GM19468 (cell line): ENCODE measurements at regions not wholly inside any gene's neighbourhood (a gene's known extent, or its start where the extent isn't known, plus 50 kb on each side); places are given as distances from the start of the nearest gene placed in this dataset.
"Not testable (repeated sequence)": the region's sequence is repeated elsewhere in the genome, so short reads cannot be mapped to it uniquely, and the experiment has no call there.

ENCODE experiments used
- ATAC-seq: cut with Tn5 transposase; IDR thresholded peaks from one replicate; pipeline ENCODE4 v1.9.1; 2021; ENCODE audit warnings: mild to moderate bottlenecking, moderate library complexity, moderate number of reproducible peaks; ENCODE audit not compliant: unreplicated experiment; ENCODE audit errors: extremely low read depth

GRCh38 chr1:95653618-95654017 is 419.6 kb downstream of the RWDD3 start:
- no peak for ATAC-seq

DNA sequence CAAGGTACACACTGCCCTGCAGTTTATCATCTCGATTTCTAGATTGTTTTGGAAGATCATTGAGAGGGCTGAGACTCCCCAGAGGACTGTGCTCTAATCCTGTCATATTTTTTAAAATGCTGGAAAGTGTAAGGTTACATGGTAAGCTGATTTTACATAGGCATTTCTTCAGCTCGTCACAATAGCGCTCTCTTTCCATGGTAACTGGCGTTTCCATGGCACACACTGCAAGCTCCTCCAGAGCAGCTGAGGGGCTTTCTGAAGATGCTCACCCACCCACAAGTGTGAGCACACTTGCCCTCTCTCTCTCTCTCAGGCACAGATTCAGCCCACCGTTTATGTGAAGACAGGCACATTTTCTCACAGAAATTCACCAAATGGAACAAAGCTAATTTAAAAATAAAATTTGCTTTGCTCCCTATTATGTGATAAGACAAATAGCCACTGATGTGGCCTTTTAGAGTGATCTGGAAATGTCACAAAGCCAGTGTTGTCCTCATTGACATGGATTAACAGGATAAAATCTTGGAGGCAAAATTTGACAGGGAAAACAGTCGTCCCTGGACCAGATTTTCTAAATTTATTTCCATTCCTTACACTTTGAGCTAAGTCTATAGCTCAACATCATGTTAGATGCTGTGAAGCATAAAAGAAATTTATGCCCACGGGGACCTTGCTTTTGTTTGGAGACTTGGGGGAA is 421.5 kb downstream of the RWDD3 start:
- ATAC-seq = no peak

GRCh38 chr1:95657248-95657647 is 423.2 kb downstream of the RWDD3 start:
- ATAC-seq = no peak

DNA sequence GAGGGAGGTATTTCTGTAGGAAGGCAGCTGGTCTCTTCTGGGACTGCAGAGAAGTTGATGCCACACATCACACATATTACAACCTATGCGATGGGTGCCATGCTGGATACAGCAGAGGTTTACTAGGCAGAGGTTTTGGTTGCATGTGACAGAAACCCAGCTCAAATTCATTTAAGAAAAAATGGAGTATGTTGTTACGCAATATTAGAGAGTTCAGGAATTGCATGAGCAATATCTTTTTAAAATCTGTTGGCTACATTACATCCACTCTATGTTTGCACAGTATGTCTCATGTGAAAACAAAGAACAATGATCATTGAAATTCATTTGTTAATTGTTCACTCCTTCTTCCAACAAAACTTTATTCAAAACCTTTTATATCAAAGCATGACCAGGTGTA is 425.2 kb downstream of the RWDD3 start:
- ATAC-seq = no peak

- ATAC-seq = no peak
Measured at GRCh38 chr1:95659588-95659987, 425.6 kb downstream of the RWDD3 start.

DNA sequence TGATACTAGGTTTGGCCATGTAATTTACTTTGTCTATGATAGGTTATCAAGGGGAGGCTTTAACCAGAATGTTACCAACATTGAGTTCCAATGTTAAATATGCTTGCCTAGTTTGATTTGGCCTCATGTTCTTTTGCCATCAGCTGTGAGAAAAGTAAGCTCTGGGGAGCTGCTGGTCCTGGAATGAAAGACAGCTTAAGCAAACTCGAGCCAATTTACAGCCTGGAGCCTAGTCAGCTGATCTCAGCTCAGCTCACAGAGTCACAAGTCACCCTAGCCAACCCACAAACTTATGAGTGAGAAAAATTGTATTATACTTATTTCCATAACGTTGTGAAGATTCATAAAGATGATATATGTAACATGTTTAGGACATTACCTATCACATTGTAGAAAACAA is 426.7 kb downstream of the RWDD3 start:
- ATAC-seq = no peak

DNA sequence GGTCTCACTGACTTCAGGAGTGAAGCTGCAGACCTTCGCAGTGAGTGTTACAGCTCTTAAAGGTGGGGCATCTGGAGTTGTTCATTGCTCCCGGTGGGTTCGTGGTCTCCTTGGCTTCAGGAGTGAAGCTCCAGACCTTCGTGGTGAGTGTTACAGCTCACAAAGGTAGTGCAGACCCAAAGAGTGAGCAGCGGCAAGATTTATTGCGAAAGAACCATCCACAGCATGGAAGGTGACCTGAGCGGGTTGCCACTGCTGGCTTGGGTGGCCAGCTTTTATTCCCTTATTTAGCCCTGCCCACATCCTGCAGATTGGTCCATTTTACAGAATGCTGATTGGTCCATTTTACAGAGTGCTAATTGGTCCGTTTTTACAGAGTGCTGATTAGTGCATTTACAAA is 429.5 kb downstream of the RWDD3 start:
- ATAC-seq = not testable (repeated sequence)

- no peak for ATAC-seq
Measured at GRCh38 chr1:95668165-95668564, 434.2 kb downstream of the RWDD3 start.

DNA sequence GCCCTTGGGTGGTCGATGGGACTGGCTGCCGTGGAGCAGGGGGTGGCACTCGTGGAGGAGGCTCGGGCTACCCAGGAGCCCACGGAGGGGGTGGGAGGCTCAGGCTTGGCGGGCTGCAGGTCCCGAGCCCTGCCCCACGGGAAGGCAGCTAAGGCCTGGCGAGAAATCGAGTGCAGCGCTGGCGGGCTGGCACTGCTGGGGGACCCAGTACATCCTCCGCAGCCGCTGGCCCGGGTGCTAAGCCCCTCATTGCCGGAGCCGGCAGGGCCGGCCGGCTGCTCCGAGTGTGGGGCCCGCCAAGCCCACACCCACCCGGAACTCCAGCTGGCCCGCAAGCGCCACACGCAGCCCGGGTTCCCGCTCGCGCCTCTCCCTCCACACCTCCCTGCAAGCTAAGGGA is 435.6 kb downstream of the RWDD3 start:
- not testable (repeated sequence) for ATAC-seq

- no peak for ATAC-seq
Measured at GRCh38 chr1:95671098-95671497, 437.1 kb downstream of the RWDD3 start.

GRCh38 chr1:95679262-95679661 is 445.3 kb downstream of the RWDD3 start:
- no peak for ATAC-seq

GRCh38 chr1:95685081-95685480 is 451.1 kb downstream of the RWDD3 start:
- ATAC-seq = no peak

DNA sequence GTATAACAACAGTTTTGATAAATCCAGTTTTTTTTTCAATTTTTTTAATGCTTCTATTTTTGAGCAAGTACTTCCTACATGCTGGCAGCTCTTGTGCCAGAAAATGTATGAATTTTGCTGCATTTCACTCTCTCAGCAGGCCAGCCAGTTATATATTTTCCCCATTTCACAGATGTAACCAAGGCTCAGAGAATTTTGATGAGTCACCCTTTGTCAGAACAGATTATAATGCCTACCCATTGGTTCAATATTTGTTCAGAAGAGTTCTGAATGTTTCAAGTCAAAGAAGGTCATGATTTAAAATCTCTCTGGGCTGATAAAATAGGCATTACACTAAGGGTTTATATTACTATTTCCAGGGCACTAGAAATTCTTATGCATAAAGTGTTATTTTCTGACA is 452.2 kb downstream of the RWDD3 start:
- no peak for ATAC-seq

GRCh38 chr1:95699149-95699953 is 465.3 kb downstream of the RWDD3 start:
- ATAC-seq = no peak

DNA sequence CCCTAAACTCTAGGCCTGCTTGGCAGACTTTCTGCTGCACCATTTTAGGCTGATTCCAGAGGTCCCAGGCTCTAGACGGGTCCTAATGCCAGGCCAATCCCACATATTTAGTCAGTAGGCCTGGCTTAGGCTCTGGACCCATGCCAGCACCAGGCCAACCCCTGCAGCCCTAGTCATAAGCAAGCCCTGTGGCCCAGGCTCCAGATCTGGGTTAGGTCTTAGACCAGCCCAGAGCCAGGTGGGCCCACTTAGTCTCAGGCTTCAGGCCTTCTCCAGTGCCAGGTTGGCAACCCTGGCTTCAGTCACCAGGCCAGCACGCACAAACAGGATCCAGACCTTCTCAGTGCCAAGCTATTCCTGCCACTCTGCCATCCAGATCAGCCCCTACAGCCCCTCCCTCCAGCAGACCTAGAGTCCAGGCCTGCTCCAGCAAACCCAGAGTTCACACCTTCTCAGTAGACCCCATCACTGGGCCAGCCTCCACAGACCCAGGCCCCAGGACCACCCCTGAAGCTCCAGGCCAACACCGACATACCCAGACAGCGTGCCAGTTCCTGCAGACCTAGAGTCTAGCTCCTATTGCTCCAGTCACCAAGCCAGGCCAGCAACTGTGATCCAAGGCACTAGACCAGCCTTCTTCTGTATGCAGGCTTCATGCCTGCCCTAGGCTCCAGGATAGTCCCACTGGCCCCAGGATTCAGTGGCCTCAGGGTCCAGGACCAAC is 467.6 kb downstream of the RWDD3 start:
- ATAC-seq = no peak

GRCh38 chr1:95703046-95703445 is 469.0 kb downstream of the RWDD3 start:
- ATAC-seq = no peak

- no peak for ATAC-seq
Measured at GRCh38 chr1:95716097-95716496, 482.1 kb downstream of the RWDD3 start.

DNA sequence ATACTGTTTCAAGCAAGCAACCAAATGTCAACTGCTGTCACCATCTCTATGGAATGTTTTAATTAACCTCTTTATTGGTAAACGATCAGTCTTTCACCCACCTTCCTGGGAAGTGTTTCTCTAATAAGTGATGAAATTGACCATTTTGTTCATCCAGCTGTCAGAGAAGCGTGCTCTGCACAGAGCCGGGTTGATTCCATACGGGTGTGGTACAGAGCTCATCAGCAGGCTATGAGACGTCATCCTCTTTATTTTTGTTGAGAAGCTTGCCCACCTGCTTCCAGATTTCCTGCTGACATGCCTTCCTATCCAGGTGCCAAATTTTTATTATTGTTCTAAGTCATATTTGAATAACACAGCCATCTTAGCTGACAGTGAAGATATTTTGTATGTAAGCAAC is 482.5 kb downstream of the RWDD3 start:
- no peak for ATAC-seq

DNA sequence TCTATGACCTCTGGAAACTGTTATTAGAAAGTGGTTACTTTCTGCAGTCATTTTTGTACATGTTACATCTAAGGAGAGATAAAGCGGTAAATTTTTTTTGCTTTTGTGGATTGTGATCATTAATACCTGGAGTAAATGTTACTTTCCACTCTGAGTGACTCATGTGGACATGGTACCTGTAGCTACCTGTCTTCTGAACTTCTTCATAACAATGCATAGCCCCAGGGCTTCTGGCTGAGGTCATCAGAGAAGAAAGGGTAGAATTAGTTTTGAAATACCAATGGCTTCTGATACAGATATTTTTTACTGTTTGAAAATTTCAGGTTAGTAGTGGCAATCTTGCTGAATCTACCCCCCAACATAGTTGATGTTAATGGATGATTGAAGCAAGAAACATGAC is 489.3 kb downstream of the RWDD3 start:
- ATAC-seq = no peak

GRCh38 chr1:95728841-95729240 is 494.8 kb downstream of the RWDD3 start:
- ATAC-seq = no peak

- no peak for ATAC-seq
Measured at GRCh38 chr1:95730986-95731385, 497.0 kb downstream of the RWDD3 start.
